ENCODE measurements at regions not wholly inside any gene's neighbourhood (a gene's known extent, or its start where the extent isn't known, plus 50 kb on each side); places are given as distances from the start of the nearest gene placed in this dataset.

- Histone ChIP-seq H3K4me3 (ENCODE audit: low read depth in 1 of 3, low read length in 3 of 3) (no peak overlapping the region), H3K9ac (ENCODE audit: low read depth in 1 of 2, low read length in 2 of 2) (no peak overlapping the region), H3K4me1 (ENCODE audit: control insufficient read depth in 4 of 4, insufficient read depth in 4 of 4, low read length in 3 of 4) (no peaks in the 10 kb centered on the region), H3K27ac (ENCODE audit: low read depth in 1 of 2, low read length in 2 of 2) (no peak overlapping the region), H3K36me3 (ENCODE audit: control insufficient read depth in 4 of 4, insufficient read depth in 3 of 4, low read depth in 1 of 4, low read length in 3 of 4) (no peaks in the 10 kb centered on the region), H3K27me3 (ENCODE audit: control insufficient read depth in 4 of 4, insufficient read depth in 4 of 4, low read length in 3 of 4) (no peaks in the 10 kb centered on the region), H3K9me3 (ENCODE audit: control insufficient read depth in 4 of 4, low read length in 3 of 4) (no peaks in the 10 kb centered on the region)
- DNase-seq (ENCODE audit: low spot score), result no peak
- 48% methylated on average over 7 of the region's 7 CpGs for WGBS
- TF ChIP-seq RXRA (IDR thresholded peaks at IDR 0.05) (no peak), ZBTB33 (IDR thresholded peaks at IDR 0.05) (no peak), YY1 (IDR thresholded peaks at IDR 0.05) (no peak), HNF4A (conservative IDR thresholded peaks at IDR 0.05) (no peak)
Measured at GRCh38 chr11:27874998-27875830, 175.0 kb upstream of the BDNF start.

- Histone ChIP-seq H3K9ac (ENCODE audit: low read depth in 1 of 2, low read length in 2 of 2) (no peak overlapping the region), H3K4me3 (ENCODE audit: low read depth in 1 of 3, low read length in 3 of 3) (no peak overlapping the region), H3K9me3 (ENCODE audit: control insufficient read depth in 4 of 4, low read length in 3 of 4) (no peaks in the 10 kb centered on the region), H3K27me3 (ENCODE audit: control insufficient read depth in 4 of 4, insufficient read depth in 4 of 4, low read length in 3 of 4) (no peaks in the 10 kb centered on the region), H3K36me3 (ENCODE audit: control insufficient read depth in 4 of 4, insufficient read depth in 3 of 4, low read depth in 1 of 4, low read length in 3 of 4) (no peaks in the 10 kb centered on the region), H3K4me1 (ENCODE audit: control insufficient read depth in 4 of 4, insufficient read depth in 4 of 4, low read length in 3 of 4) (no peaks in the 10 kb centered on the region), H3K27ac (ENCODE audit: low read depth in 1 of 2, low read length in 2 of 2) (no peak overlapping the region)
- TF ChIP-seq TAF1 (conservative IDR thresholded peaks at IDR 0.05) (no peak), GABPA (IDR thresholded peaks at IDR 0.05 in 1 of 2, conservative IDR thresholded peaks at IDR 0.05 in 1 of 2) (no peak), MAX (IDR thresholded peaks at IDR 0.05) (no peak), FOXA1 (IDR thresholded peaks at IDR 0.05) (no peak), NR2F2 (IDR thresholded peaks at IDR 0.05) (no peak), HNF4G (IDR thresholded peaks at IDR 0.05) (no peak), YY1 (IDR thresholded peaks at IDR 0.05) (no peak), RAD21 (IDR thresholded peaks at IDR 0.05) (no peak), FOXA2 (IDR thresholded peaks at IDR 0.05) (no peak), REST (IDR thresholded peaks at IDR 0.05) (no peak)
- DNase-seq (ENCODE audit: low spot score), result no peak
- 41% methylated on average over 6 of the region's 6 CpGs for WGBS
Measured at GRCh38 chr11:27873664-27874063, 173.4 kb upstream of the BDNF start.

Measured in liver (tissue), 7 donors.